ENCODE measurements at regions not wholly inside any gene's neighbourhood (a gene's known extent, or its start where the extent isn't known, plus 50 kb on each side); places are given as distances from the start of the nearest gene placed in this dataset.

- no peak overlapping the region for H3K27ac ChIP-seq
- POLR2A ChIA-PET = no interaction called here
Observed at GRCh38 chrX:99653352-99653751, 756.7 kb downstream of the PCDH19 start.

DNA sequence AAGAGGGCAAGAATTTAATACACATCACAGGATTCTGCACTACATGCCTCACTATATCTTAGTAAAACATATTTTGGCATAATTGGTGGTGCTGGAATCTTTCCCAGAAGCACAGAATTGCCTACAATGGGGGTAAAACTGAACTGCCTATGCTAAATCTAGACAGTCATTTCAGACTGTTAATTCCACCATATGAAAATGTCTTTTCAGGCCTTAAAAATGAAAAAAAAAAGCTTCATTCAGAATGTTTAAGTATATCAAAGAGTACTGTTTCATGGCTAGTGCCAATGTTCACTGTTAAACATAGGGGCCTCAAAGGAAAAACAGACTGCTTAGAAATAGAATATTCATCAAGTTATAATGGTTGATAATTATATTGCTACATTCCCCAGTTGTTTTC lies 797.0 kb downstream of the PCDH19 start:
- DNase-seq (ENCODE audit: low read depth in 1 of 2, low spot score in 1 of 2) = no peak
- H3K9me3 ChIP-seq = no peaks in the 10 kb centered on the region
- FAIRE-seq = no peak
- no peaks in the 10 kb centered on the region for H3K4me1 ChIP-seq
- H3K4me3 ChIP-seq = no peak overlapping the region
- no peak for ATAC-seq
- no peak overlapping the region for H3K27ac ChIP-seq
- H3K4me2 ChIP-seq = no peak overlapping the region
- CTCF ChIA-PET = no interaction called here
- POLR2A ChIA-PET = no interaction called here
- TF ChIP-seq JUNB (IDR thresholded peaks at IDR 0.05) (no peak), FOXS1 (CRISPR knock-in tag; IDR thresholded peaks at IDR 0.05) (no peak), JUN (IDR thresholded peaks at IDR 0.05) (no peak), CEBPB (IDR thresholded peaks at IDR 0.05) (no peak), MAFK (IDR thresholded peaks at IDR 0.05; ENCODE audit: partially characterized antibody) (no peak), ESRRA (IDR thresholded peaks at IDR 0.05; ENCODE audit: borderline replicate concordance, low read length) (no peak), PHF8 (IDR thresholded peaks at IDR 0.05; ENCODE audit: borderline replicate concordance, low read depth) (no peak), CBX8 (IDR thresholded peaks at IDR 0.05) (no peak), GATA3 (IDR thresholded peaks at IDR 0.05; ENCODE audit: borderline replicate concordance) (no peak), USF2 (IDR thresholded peaks at IDR 0.05) (no peak), NFE2L2 (conservative IDR thresholded peaks at IDR 0.05; ENCODE audit: low read length) (no peak), NR3C1 (IDR thresholded peaks at IDR 0.05) (no peak), KDM5A (IDR thresholded peaks at IDR 0.05) (no peak), POLR2AphosphoS2 (conservative IDR thresholded peaks at IDR 0.05; ENCODE audit: low read length) (no peak), EHF (CRISPR knock-in tag; IDR thresholded peaks at IDR 0.05) (no peak)
- TF ChIP-seq, protein P1, sequence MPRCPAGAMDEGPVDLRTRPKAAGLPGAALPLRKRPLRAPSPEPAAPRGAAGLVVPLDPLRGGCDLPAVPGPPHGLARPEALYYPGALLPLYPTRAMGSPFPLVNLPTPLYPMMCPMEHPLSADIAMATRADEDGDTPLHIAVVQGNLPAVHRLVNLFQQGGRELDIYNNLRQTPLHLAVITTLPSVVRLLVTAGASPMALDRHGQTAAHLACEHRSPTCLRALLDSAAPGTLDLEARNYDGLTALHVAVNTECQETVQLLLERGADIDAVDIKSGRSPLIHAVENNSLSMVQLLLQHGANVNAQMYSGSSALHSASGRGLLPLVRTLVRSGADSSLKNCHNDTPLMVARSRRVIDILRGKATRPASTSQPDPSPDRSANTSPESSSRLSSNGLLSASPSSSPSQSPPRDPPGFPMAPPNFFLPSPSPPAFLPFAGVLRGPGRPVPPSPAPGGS (IDR thresholded peaks at IDR 0.05) = no peak
- TF ChIP-seq, protein P2, sequence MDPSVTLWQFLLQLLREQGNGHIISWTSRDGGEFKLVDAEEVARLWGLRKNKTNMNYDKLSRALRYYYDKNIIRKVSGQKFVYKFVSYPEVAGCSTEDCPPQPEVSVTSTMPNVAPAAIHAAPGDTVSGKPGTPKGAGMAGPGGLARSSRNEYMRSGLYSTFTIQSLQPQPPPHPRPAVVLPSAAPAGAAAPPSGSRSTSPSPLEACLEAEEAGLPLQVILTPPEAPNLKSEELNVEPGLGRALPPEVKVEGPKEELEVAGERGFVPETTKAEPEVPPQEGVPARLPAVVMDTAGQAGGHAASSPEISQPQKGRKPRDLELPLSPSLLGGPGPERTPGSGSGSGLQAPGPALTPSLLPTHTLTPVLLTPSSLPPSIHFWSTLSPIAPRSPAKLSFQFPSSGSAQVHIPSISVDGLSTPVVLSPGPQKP (IDR thresholded peaks at IDR 0.05; ENCODE audit: low read depth, low read length) = no peak
- TF ChIP-seq, protein P3, sequence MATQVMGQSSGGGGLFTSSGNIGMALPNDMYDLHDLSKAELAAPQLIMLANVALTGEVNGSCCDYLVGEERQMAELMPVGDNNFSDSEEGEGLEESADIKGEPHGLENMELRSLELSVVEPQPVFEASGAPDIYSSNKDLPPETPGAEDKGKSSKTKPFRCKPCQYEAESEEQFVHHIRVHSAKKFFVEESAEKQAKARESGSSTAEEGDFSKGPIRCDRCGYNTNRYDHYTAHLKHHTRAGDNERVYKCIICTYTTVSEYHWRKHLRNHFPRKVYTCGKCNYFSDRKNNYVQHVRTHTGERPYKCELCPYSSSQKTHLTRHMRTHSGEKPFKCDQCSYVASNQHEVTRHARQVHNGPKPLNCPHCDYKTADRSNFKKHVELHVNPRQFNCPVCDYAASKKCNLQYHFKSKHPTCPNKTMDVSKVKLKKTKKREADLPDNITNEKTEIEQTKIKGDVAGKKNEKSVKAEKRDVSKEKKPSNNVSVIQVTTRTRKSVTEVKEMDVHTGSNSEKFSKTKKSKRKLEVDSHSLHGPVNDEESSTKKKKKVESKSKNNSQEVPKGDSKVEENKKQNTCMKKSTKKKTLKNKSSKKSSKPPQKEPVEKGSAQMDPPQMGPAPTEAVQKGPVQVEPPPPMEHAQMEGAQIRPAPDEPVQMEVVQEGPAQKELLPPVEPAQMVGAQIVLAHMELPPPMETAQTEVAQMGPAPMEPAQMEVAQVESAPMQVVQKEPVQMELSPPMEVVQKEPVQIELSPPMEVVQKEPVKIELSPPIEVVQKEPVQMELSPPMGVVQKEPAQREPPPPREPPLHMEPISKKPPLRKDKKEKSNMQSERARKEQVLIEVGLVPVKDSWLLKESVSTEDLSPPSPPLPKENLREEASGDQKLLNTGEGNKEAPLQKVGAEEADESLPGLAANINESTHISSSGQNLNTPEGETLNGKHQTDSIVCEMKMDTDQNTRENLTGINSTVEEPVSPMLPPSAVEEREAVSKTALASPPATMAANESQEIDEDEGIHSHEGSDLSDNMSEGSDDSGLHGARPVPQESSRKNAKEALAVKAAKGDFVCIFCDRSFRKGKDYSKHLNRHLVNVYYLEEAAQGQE (IDR thresholded peaks at IDR 0.05) = no peak
- TF ChIP-seq, protein P4, sequence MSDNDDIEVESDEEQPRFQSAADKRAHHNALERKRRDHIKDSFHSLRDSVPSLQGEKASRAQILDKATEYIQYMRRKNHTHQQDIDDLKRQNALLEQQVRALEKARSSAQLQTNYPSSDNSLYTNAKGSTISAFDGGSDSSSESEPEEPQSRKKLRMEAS (IDR thresholded peaks at IDR 0.05) = no peak

More at GRCh38 chrX:99653352-99653751, 756.7 kb downstream of the PCDH19 start:
- CTCF ChIA-PET = no interaction called here
- Histone ChIP-seq H3K4me3 (no peak overlapping the region), H3K9me3 (no peaks in the 10 kb centered on the region), H3K4me1 (no peaks in the 10 kb centered on the region), H3K4me2 (no peak overlapping the region)
- no peak for TF ChIP-seq RFX5 (IDR thresholded peaks at IDR 0.05)
- no peak for TF ChIP-seq MAZ (IDR thresholded peaks at IDR 0.05; ENCODE audit: borderline replicate concordance, low read depth, low read length)
- TF ChIP-seq, protein P1 (IDR thresholded peaks at IDR 0.05) = no peak
- no peak for TF ChIP-seq HDAC2 (IDR thresholded peaks at IDR 0.05)
- TF ChIP-seq CBX2 (IDR thresholded peaks at IDR 0.05; ENCODE audit: borderline replicate concordance, low read depth) = no peak
- TF ChIP-seq MAFK (IDR thresholded peaks at IDR 0.05; ENCODE audit: partially characterized antibody) = no peak
- TF ChIP-seq NPAS2 (CRISPR knock-in tag; IDR thresholded peaks at IDR 0.05; ENCODE audit: borderline replicate concordance) = no peak
- no peak for TF ChIP-seq GATA3 (IDR thresholded peaks at IDR 0.05; ENCODE audit: borderline replicate concordance)
- TF ChIP-seq, protein P5, sequence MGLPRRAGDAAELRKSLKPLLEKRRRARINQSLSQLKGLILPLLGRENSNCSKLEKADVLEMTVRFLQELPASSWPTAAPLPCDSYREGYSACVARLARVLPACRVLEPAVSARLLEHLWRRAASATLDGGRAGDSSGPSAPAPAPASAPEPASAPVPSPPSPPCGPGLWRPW (IDR thresholded peaks at IDR 0.05) = no peak
- no peak for TF ChIP-seq EHMT2 (IDR thresholded peaks at IDR 0.05; ENCODE audit: low read depth)
- no peak for TF ChIP-seq BHLHE40 (IDR thresholded peaks at IDR 0.05; ENCODE audit: low read depth, low read length)
- no peak for TF ChIP-seq CHD2 (IDR thresholded peaks at IDR 0.05; ENCODE audit: low read length, partially characterized antibody)
- no peak for TF ChIP-seq FOXS1 (CRISPR knock-in tag; IDR thresholded peaks at IDR 0.05)
- TF ChIP-seq RNF2 (IDR thresholded peaks at IDR 0.05; ENCODE audit: borderline replicate concordance, low read depth) = no peak
- TF ChIP-seq KDM1A (IDR thresholded peaks at IDR 0.05; ENCODE audit: low read depth) = no peak
- TF ChIP-seq KDM5A (IDR thresholded peaks at IDR 0.05) = no peak
- no peak for TF ChIP-seq PBX3 (IDR thresholded peaks at IDR 0.05)
- no peak for TF ChIP-seq MYC (IDR thresholded peaks at IDR 0.05; ENCODE audit: borderline replicate concordance, low read length)
- no peak for TF ChIP-seq HOXA7 (CRISPR knock-in tag; IDR thresholded peaks at IDR 0.05)
- FAIRE-seq (no peak), ATAC-seq (no peak), DNase-seq (ENCODE audit: low read depth in 1 of 2, low spot score in 1 of 2) (no peak)
- 0% methylated on average over 1 of the region's 1 CpG for WGBS (ENCODE audit: missing lambda C conversion rate)

Measured in A549 (cell line).